ENCODE measurements at regions not wholly inside any gene's neighbourhood (a gene's known extent, or its start where the extent isn't known, plus 50 kb on each side); places are given as distances from the start of the nearest gene placed in this dataset.
A peak's percentile ranks its signal among the peaks of the same experiment; 100 is the strongest.

- ChIA-PET POLR2A (ENCODE audit: unreplicated experiment) (no interaction called here), CTCF (no interaction called here)
- H3K79me2 ChIP-seq (ENCODE audit: low read length), result no peaks in the 10 kb centered on the region
- intact Hi-C loops (cut with micrococcal nuclease), result no loop called here
- BruUV-seq (replicated peaks), result no TSS peak
- ATAC-seq, result no peak
- peaks cover 15% of the 10 kb centered on the region; the same call in 1 of the 2 replicates for H3K9me3 ChIP-seq (ENCODE audit: low read length)
- H3F3A ChIP-seq (ENCODE audit: low read length, unreplicated experiment), result no peaks in the 10 kb centered on the region
- no peaks in the 10 kb centered on the region for H3K27me3 ChIP-seq (ENCODE audit: low read length)
- H3K9me2 ChIP-seq (replicated peaks; ENCODE audit: low read length), result no peaks in the 10 kb centered on the region
- no peak overlapping the region for H3K4me3 ChIP-seq (ENCODE audit: low read length)
- no peaks in the 10 kb centered on the region for H4K20me1 ChIP-seq (ENCODE audit: low read length)
- H3K9ac ChIP-seq (ENCODE audit: low read length), result no peak overlapping the region
- H2AFZ ChIP-seq (ENCODE audit: low read length), result no peak overlapping the region
- DNase-seq, result peak; percentile 2
- no peak for TF ChIP-seq EZH2phosphoT487 (IDR thresholded peaks at IDR 0.05; ENCODE audit: borderline replicate concordance, low read length)
- TF ChIP-seq CTCF (conservative IDR thresholded peaks at IDR 0.05; ENCODE audit: low read depth, low read length), result no peak
- TF ChIP-seq EZH2 (IDR thresholded peaks at IDR 0.05; ENCODE audit: low read length, unreplicated experiment), result no peak
- no peaks in the 10 kb centered on the region for H3K4me1 ChIP-seq (ENCODE audit: insufficient read depth, low read length)
- no peak overlapping the region for H3K4me2 ChIP-seq (ENCODE audit: low read length)
- no peak overlapping the region for H3K27ac ChIP-seq (ENCODE audit: low read length)
- H3K36me3 ChIP-seq (ENCODE audit: low read depth, low read length), result no peaks in the 10 kb centered on the region
Observed at GRCh38 chr3:26437678-26438077, 184.9 kb upstream of the LRRC3B start.

GRCh38 chr3:26438325-26438940 lies 184.1 kb upstream of the LRRC3B start:
- ATAC-seq (no peak), DNase-seq (no peak)
- no peak for TF ChIP-seq EZH2 (IDR thresholded peaks at IDR 0.05; ENCODE audit: low read length, unreplicated experiment)
- TF ChIP-seq EZH2phosphoT487 (IDR thresholded peaks at IDR 0.05; ENCODE audit: borderline replicate concordance, low read length), result no peak
- no peak for TF ChIP-seq CTCF (conservative IDR thresholded peaks at IDR 0.05; ENCODE audit: low read depth, low read length)
- intact Hi-C loops (cut with micrococcal nuclease), result no loop called here
- H3F3A ChIP-seq (ENCODE audit: low read length, unreplicated experiment), result no peaks in the 10 kb centered on the region
- no peaks in the 10 kb centered on the region for H3K4me1 ChIP-seq (ENCODE audit: insufficient read depth, low read length)
- H4K20me1 ChIP-seq (ENCODE audit: low read length), result no peaks in the 10 kb centered on the region
- no peak overlapping the region for H3K4me3 ChIP-seq (ENCODE audit: low read length)
- H2AFZ ChIP-seq (ENCODE audit: low read length), result no peak overlapping the region
- no peaks in the 10 kb centered on the region for H3K36me3 ChIP-seq (ENCODE audit: low read depth, low read length)
- H3K79me2 ChIP-seq (ENCODE audit: low read length), result no peaks in the 10 kb centered on the region
- peaks cover 19% of the 10 kb centered on the region; the same call in 1 of the 2 replicates for H3K9me3 ChIP-seq (ENCODE audit: low read length)
- no TSS peak for BruUV-seq (replicated peaks)
- CTCF ChIA-PET, result no interaction called here
- H3K27me3 ChIP-seq (ENCODE audit: low read length), result no peaks in the 10 kb centered on the region
- no peak overlapping the region for H3K27ac ChIP-seq (ENCODE audit: low read length)
- H3K9ac ChIP-seq (ENCODE audit: low read length), result no peak overlapping the region
- H3K4me2 ChIP-seq (ENCODE audit: low read length), result no peak overlapping the region
- no peaks in the 10 kb centered on the region for H3K9me2 ChIP-seq (replicated peaks; ENCODE audit: low read length)
- POLR2A ChIA-PET (ENCODE audit: unreplicated experiment), result no interaction called here

- H3K27ac ChIP-seq (ENCODE audit: low read length), result no peak overlapping the region
- H3K27me3 ChIP-seq (ENCODE audit: low read length), result no peaks in the 10 kb centered on the region
- no peaks in the 10 kb centered on the region for H3K4me1 ChIP-seq (ENCODE audit: insufficient read depth, low read length)
- no peak overlapping the region for H3K9ac ChIP-seq (ENCODE audit: low read length)
- ATAC-seq, result no peak
- TF ChIP-seq EZH2 (IDR thresholded peaks at IDR 0.05; ENCODE audit: low read length, unreplicated experiment), result no peak
- TF ChIP-seq EZH2phosphoT487 (IDR thresholded peaks at IDR 0.05; ENCODE audit: borderline replicate concordance, low read length), result no peak
- TF ChIP-seq CTCF (conservative IDR thresholded peaks at IDR 0.05; ENCODE audit: low read depth, low read length), result no peak
- no peak overlapping the region for H3K4me3 ChIP-seq (ENCODE audit: low read length)
- DNase-seq, result no peak
- no peaks in the 10 kb centered on the region for H3K36me3 ChIP-seq (ENCODE audit: low read depth, low read length)
- no TSS peak for BruUV-seq (replicated peaks)
- intact Hi-C loops (cut with micrococcal nuclease), result no loop called here
- H3K79me2 ChIP-seq (ENCODE audit: low read length), result no peaks in the 10 kb centered on the region
- H4K20me1 ChIP-seq (ENCODE audit: low read length), result no peaks in the 10 kb centered on the region
- peaks cover 19% of the 10 kb centered on the region for H3K9me3 ChIP-seq (ENCODE audit: low read length)
- H3F3A ChIP-seq (ENCODE audit: low read length, unreplicated experiment), result no peaks in the 10 kb centered on the region
- POLR2A ChIA-PET (ENCODE audit: unreplicated experiment), result no interaction called here
- H3K4me2 ChIP-seq (ENCODE audit: low read length), result no peak overlapping the region
- CTCF ChIA-PET, result no interaction called here
- H3K9me2 ChIP-seq (replicated peaks; ENCODE audit: low read length), result no peaks in the 10 kb centered on the region
- H2AFZ ChIP-seq (ENCODE audit: low read length), result no peak overlapping the region
Observed at GRCh38 chr3:26438981-26439884, 183.3 kb upstream of the LRRC3B start.
